ENCODE measurements at regions not wholly inside any gene's neighbourhood (a gene's known extent, or its start where the extent isn't known, plus 50 kb on each side); places are given as distances from the start of the nearest gene placed in this dataset.

DNA sequence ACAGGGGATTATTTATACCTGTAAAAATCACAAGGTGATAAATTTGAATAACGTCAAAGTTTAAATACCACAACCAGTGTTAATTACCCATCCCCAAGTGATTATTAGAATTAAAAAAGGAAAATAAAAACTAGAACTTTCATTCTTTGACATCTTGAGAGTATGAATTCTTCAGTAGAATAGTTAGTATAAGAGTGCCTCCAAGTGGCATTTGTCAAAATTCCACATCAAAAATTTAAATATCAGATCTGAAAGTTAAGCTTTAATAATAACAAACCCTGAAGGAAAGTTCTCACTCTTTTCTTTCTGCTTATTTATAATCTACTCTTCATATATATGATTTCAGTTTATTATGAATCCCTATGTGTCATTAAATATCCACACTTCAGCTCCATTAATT lies 273.7 kb upstream of the KYNU start:
- no peaks in the 10 kb centered on the region for H3K4me1 Mint-ChIP-seq
- no peak overlapping the region for H3K27ac Mint-ChIP-seq
- H3K9me3 Mint-ChIP-seq = no peaks in the 10 kb centered on the region
- no peak for DNase-seq
- no peaks in the 10 kb centered on the region for H3K27me3 Mint-ChIP-seq
- CTCF ChIA-PET = no interaction called here
- H3K4me3 Mint-ChIP-seq = no peak overlapping the region
- H3K36me3 Mint-ChIP-seq = no peaks in the 10 kb centered on the region

GRCh38 chr2:142602418-142602989 lies 275.0 kb upstream of the KYNU start:
- Mint-ChIP-seq H3K9me3 (no peaks in the 10 kb centered on the region), H3K27ac (no peak overlapping the region), H3K27me3 (no peaks in the 10 kb centered on the region), H3K4me1 (no peaks in the 10 kb centered on the region), H3K36me3 (no peaks in the 10 kb centered on the region), H3K4me3 (no peak overlapping the region)
- CTCF ChIA-PET = no interaction called here
- no peak for DNase-seq

GRCh38 chr2:142601794-142602193 lies 275.7 kb upstream of the KYNU start:
- Mint-ChIP-seq H3K4me1 (no peaks in the 10 kb centered on the region), H3K27ac (no peak overlapping the region), H3K9me3 (no peaks in the 10 kb centered on the region), H3K36me3 (no peaks in the 10 kb centered on the region), H3K27me3 (no peaks in the 10 kb centered on the region), H3K4me3 (no peak overlapping the region)
- CTCF ChIA-PET = no interaction called here
- no peak for DNase-seq

- Mint-ChIP-seq H3K9me3 (no peaks in the 10 kb centered on the region), H3K27me3 (no peaks in the 10 kb centered on the region)
- CTCF ChIA-PET = no interaction called here
Measured at GRCh38 chr2:142599504-142599903, 278.0 kb upstream of the KYNU start.

GRCh38 chr2:142598846-142599245 lies 278.6 kb upstream of the KYNU start:
- CTCF ChIA-PET = no interaction called here
- Mint-ChIP-seq H3K9me3 (no peaks in the 10 kb centered on the region), H3K27me3 (no peaks in the 10 kb centered on the region), H3K27ac (no peak overlapping the region), H3K36me3 (no peaks in the 10 kb centered on the region), H3K4me3 (no peak overlapping the region), H3K4me1 (no peaks in the 10 kb centered on the region)
- no peak for DNase-seq

More at GRCh38 chr2:142599504-142599903, 278.0 kb upstream of the KYNU start:
- no peak for DNase-seq
- Mint-ChIP-seq H3K27ac (no peak overlapping the region), H3K4me3 (no peak overlapping the region), H3K36me3 (no peaks in the 10 kb centered on the region), H3K4me1 (no peaks in the 10 kb centered on the region)

- no peak for DNase-seq
- no peaks in the 10 kb centered on the region for H3K36me3 Mint-ChIP-seq
- CTCF ChIA-PET = no interaction called here
Measured at GRCh38 chr2:142596334-142597088, 281.0 kb upstream of the KYNU start.

DNA sequence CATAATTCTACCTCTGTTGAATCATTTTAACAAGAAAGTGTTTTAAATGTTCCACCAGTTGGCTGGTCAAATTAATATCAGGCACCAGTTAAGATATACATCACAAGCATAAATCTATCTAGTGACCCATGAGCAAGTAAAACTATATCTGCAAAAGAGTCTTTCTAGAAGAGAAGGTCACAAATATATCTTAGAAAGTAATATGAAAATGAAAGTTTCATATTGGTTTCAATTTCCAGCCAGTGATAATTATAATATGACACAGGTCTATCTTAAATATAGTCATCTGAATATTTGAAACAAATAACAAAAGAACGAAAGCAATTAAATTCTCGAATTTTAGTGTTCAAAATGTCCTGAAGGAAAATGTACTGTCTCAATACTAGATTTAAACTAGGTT lies 282.5 kb upstream of the KYNU start:
- Mint-ChIP-seq H3K27me3 (no peaks in the 10 kb centered on the region), H3K27ac (no peak overlapping the region), H3K36me3 (no peaks in the 10 kb centered on the region), H3K4me3 (no peak overlapping the region), H3K9me3 (no peaks in the 10 kb centered on the region), H3K4me1 (no peaks in the 10 kb centered on the region)
- no peak for DNase-seq
- CTCF ChIA-PET = no interaction called here

More at GRCh38 chr2:142596334-142597088, 281.0 kb upstream of the KYNU start:
- Mint-ChIP-seq H3K9me3 (no peaks in the 10 kb centered on the region), H3K4me3 (no peak overlapping the region), H3K4me1 (no peaks in the 10 kb centered on the region), H3K27ac (no peak overlapping the region), H3K27me3 (no peaks in the 10 kb centered on the region)

DNA sequence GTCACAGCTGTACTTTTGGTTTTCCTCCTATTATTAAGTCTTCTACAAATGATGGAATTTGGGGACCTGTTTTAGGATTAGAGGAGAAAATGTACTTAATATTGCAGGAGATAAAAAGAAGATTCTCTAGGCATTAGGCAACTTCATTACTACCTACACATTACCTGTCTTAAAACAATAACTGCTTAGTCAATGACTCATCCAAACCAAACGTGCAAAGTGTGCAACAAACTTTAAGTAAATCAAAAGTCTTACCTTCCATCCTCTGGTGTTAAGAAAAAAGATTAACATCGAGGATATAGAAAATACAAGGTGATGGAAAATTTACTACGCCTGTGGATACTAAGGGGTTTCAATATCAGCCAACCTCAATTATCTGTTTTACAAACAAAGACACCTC lies 285.3 kb upstream of the KYNU start:
- no peaks in the 10 kb centered on the region for H3K27me3 Mint-ChIP-seq
- H3K27ac Mint-ChIP-seq = no peak overlapping the region
- H3K9me3 Mint-ChIP-seq = no peaks in the 10 kb centered on the region
- DNase-seq = no peak
- CTCF ChIA-PET = no interaction called here
- no peaks in the 10 kb centered on the region for H3K36me3 Mint-ChIP-seq
- no peaks in the 10 kb centered on the region for H3K4me1 Mint-ChIP-seq
- H3K4me3 Mint-ChIP-seq = no peak overlapping the region

DNA sequence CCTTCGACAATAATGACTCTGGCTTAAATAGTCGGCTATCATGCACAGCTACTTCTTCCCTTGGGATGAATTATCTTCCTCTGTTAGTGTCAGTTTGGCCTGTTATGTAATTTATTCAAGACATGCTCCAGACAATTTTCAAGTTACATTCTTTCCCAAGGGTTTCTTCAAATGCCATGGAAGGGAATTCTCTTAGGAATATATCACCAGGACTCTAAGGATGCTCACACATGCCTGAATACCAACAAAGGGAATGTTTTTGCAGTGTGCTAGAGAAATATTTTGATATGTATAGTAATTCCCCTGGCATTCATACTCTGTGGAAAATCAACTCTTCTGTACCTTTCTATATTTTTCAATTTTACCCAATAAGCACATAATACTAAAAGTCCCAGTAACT lies 286.0 kb upstream of the KYNU start:
- no peaks in the 10 kb centered on the region for H3K27me3 Mint-ChIP-seq
- H3K36me3 Mint-ChIP-seq = no peaks in the 10 kb centered on the region
- no peaks in the 10 kb centered on the region for H3K4me1 Mint-ChIP-seq
- DNase-seq = no peak
- H3K27ac Mint-ChIP-seq = no peak overlapping the region
- no peaks in the 10 kb centered on the region for H3K9me3 Mint-ChIP-seq
- no peak overlapping the region for H3K4me3 Mint-ChIP-seq
- CTCF ChIA-PET = no interaction called here

DNA sequence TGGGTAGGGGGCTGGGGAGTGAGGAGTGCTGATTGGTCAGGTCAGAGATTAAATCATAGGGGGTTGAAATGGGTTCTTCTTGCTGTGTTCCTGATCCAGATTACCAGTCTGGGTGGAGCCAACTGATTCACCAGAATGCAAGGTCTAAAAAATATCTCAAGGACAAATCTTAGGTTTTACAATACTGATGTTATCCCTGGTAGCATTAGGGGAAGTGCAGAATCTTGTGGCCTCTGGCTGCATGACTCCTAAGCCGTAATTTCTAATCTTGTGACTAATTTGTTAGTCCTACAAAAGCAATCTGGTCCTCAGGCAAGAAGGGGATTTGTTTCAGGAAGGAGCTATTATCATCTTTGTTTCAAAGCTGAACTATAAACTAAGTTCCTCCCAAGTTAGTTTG lies 289.2 kb upstream of the KYNU start:
- no peak for DNase-seq
- no peaks in the 10 kb centered on the region for H3K9me3 Mint-ChIP-seq
- H3K27ac Mint-ChIP-seq = no peak overlapping the region
- no peaks in the 10 kb centered on the region for H3K36me3 Mint-ChIP-seq
- H3K4me3 Mint-ChIP-seq = no peak overlapping the region
- no peaks in the 10 kb centered on the region for H3K27me3 Mint-ChIP-seq
- H3K4me1 Mint-ChIP-seq = no peaks in the 10 kb centered on the region
- CTCF ChIA-PET = no interaction called here

GRCh38 chr2:142586693-142587580 lies 290.5 kb upstream of the KYNU start:
- no peaks in the 10 kb centered on the region for H3K27me3 Mint-ChIP-seq
- H3K4me3 Mint-ChIP-seq = no peak overlapping the region
- no peaks in the 10 kb centered on the region for H3K9me3 Mint-ChIP-seq
- H3K36me3 Mint-ChIP-seq = no peaks in the 10 kb centered on the region
- H3K4me1 Mint-ChIP-seq = no peaks in the 10 kb centered on the region
- H3K27ac Mint-ChIP-seq = no peak overlapping the region
- CTCF ChIA-PET = no interaction called here
- no peak for DNase-seq

- DNase-seq = no peak
- no peaks in the 10 kb centered on the region for H3K4me1 Mint-ChIP-seq
- no peaks in the 10 kb centered on the region for H3K9me3 Mint-ChIP-seq
- no peaks in the 10 kb centered on the region for H3K27me3 Mint-ChIP-seq
- no peak overlapping the region for H3K27ac Mint-ChIP-seq
- no peak overlapping the region for H3K4me3 Mint-ChIP-seq
- H3K36me3 Mint-ChIP-seq = no peaks in the 10 kb centered on the region
- CTCF ChIA-PET = no interaction called here
Measured at GRCh38 chr2:142585785-142586184, 291.7 kb upstream of the KYNU start.

GRCh38 chr2:142582317-142582716 lies 295.1 kb upstream of the KYNU start:
- Mint-ChIP-seq H3K9me3 (no peaks in the 10 kb centered on the region), H3K27me3 (no peaks in the 10 kb centered on the region), H3K36me3 (no peaks in the 10 kb centered on the region), H3K27ac (no peak overlapping the region), H3K4me3 (no peak overlapping the region), H3K4me1 (no peaks in the 10 kb centered on the region)
- CTCF ChIA-PET = no interaction called here
- DNase-seq = no peak

DNA sequence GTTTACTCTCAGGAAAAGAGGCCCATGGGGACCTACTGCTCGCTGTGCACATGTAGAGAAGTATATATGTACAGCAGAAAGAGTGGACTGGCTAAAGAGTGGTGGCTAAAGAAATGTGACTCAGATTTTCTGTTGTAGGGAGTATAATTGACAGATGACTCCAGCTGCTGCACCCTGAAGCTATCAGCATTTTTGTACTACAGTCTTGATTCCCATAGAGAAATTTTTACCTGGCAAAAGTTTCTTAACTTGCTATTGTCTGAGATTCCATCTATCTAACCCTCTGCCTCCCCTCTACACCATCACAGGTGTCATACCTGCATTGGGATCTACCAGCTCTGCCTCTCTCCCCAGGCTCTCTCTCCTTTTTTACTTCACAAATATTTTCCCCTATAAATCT lies 296.0 kb upstream of the KYNU start:
- no peaks in the 10 kb centered on the region for H3K27me3 Mint-ChIP-seq
- no peak for DNase-seq
- CTCF ChIA-PET = no interaction called here
- H3K4me1 Mint-ChIP-seq = no peaks in the 10 kb centered on the region
- no peak overlapping the region for H3K27ac Mint-ChIP-seq
- no peaks in the 10 kb centered on the region for H3K9me3 Mint-ChIP-seq
- no peaks in the 10 kb centered on the region for H3K36me3 Mint-ChIP-seq
- no peak overlapping the region for H3K4me3 Mint-ChIP-seq

GRCh38 chr2:142580691-142581090 lies 296.8 kb upstream of the KYNU start:
- H3K27me3 Mint-ChIP-seq = no peaks in the 10 kb centered on the region
- no peak overlapping the region for H3K4me3 Mint-ChIP-seq
- no peak overlapping the region for H3K27ac Mint-ChIP-seq
- H3K4me1 Mint-ChIP-seq = no peaks in the 10 kb centered on the region
- CTCF ChIA-PET = no interaction called here
- no peaks in the 10 kb centered on the region for H3K9me3 Mint-ChIP-seq
- no peaks in the 10 kb centered on the region for H3K36me3 Mint-ChIP-seq
- DNase-seq = no peak

Measured in activated naive CD4-positive, alpha-beta T cell treated with anti-CD3 and anti-CD28 coated beads, Interleukin-2, amount 10 ng/mL, durations not matched to agents 7 days and 5 days (primary cell).